H9 (cell line): ENCODE measurements at regions not wholly inside any gene's neighbourhood (a gene's known extent, or its start where the extent isn't known, plus 50 kb on each side); places are given as distances from the start of the nearest gene placed in this dataset.

Source experiments
- DNase-seq: peaks from one replicate; pipeline ENCODE4 v3.0.0-alpha.2; 2017
- H2AFZ ChIP-seq: one replicate; pipeline ENCODE4 v1.6.1; 2013; ENCODE audit warnings: mild to moderate bottlenecking, low read length, control low read depth, moderate library complexity
- H2AK5ac ChIP-seq: 2 replicates; pipeline ENCODE4 v1.6.1; 2013; ENCODE audit warnings: low read length, control low read depth, mixed read lengths; ENCODE audit not compliant: insufficient read length
- H2BK120ac ChIP-seq: one replicate; pipeline ENCODE4 v1.6.1; 2013; ENCODE audit warnings: low read depth, mild to moderate bottlenecking, low read length, control low read depth, inconsistent platforms; ENCODE audit not compliant: poor library complexity, severe bottlenecking
- H2BK12ac ChIP-seq: 2 replicates; pipeline ENCODE4 v1.6.1; 2013; ENCODE audit warnings: low read length, control low read depth, mixed read lengths, low read depth; ENCODE audit not compliant: insufficient read length
- H2BK15ac ChIP-seq: 2 replicates; pipeline ENCODE4 v1.6.1; 2013; ENCODE audit warnings: low read depth, low read length, control low read depth
- H2BK20ac ChIP-seq: one replicate; pipeline ENCODE4 v1.6.1; 2013; ENCODE audit warnings: low read depth, mild to moderate bottlenecking, low read length, control low read depth, inconsistent platforms; ENCODE audit not compliant: poor library complexity, severe bottlenecking
- H2BK5ac ChIP-seq: 2 replicates; pipeline ENCODE4 v1.6.1; 2013; ENCODE audit warnings: low read length, control low read depth, mixed read lengths; ENCODE audit not compliant: insufficient read length
- H3K14ac ChIP-seq: 2 replicates; pipeline ENCODE4 v1.6.1; 2013; ENCODE audit warnings: low read length, control low read depth; ENCODE audit not compliant: insufficient read depth
- H3K18ac ChIP-seq: 2 replicates; pipeline ENCODE4 v1.6.1; 2013; ENCODE audit warnings: low read depth, mild to moderate bottlenecking, mixed read lengths, low read length, control low read depth; ENCODE audit not compliant: insufficient read length
- H3K23ac ChIP-seq: 2 replicates; pipeline ENCODE4 v1.6.1; 2013; ENCODE audit warnings: low read length, control low read depth, mixed read lengths, low read depth; ENCODE audit not compliant: insufficient read length
- H3K23me2 ChIP-seq: 2 replicates; pipeline ENCODE4 v1.6.1; 2013; ENCODE audit warnings: low read depth, mild to moderate bottlenecking, mixed read lengths, low read length, control low read depth; ENCODE audit not compliant: insufficient read length, poor library complexity, severe bottlenecking
- H3K27ac ChIP-seq: 2 replicates; pipeline ENCODE4 v1.5.1; 2013; ENCODE audit warnings: low read length, control low read depth, mixed read lengths, low read depth; ENCODE audit not compliant: insufficient read length
- H3K27me3 ChIP-seq: 2 replicates; pipeline ENCODE4 v1.6.1; 2013; ENCODE audit warnings: low read length, control low read depth, inconsistent platforms; ENCODE audit not compliant: insufficient read depth
- H3K4ac ChIP-seq: 2 replicates; pipeline ENCODE4 v1.6.1; 2013; ENCODE audit warnings: low read depth, mild to moderate bottlenecking, control low read depth, inconsistent platforms, low read length, moderate library complexity
- H3K4me1 ChIP-seq: 2 replicates; pipeline ENCODE4 v1.6.1; 2013; ENCODE audit warnings: low read length, control low read depth, inconsistent platforms; ENCODE audit not compliant: insufficient read depth
- H3K4me2 ChIP-seq: 2 replicates; pipeline ENCODE4 v1.6.1; 2013; ENCODE audit warnings: low read length, control low read depth, mixed read lengths; ENCODE audit not compliant: insufficient read length, insufficient read depth
- H3K56ac ChIP-seq: 2 replicates; pipeline ENCODE4 v1.6.1; 2013; ENCODE audit warnings: low read depth, mild to moderate bottlenecking, mixed read lengths, low read length, control low read depth; ENCODE audit not compliant: insufficient read length
- H3K79me1 ChIP-seq: 2 replicates; pipeline ENCODE4 v1.6.1; 2013; ENCODE audit warnings: low read depth, mild to moderate bottlenecking, moderate library complexity, low read length, control low read depth, inconsistent platforms; ENCODE audit not compliant: insufficient read depth, poor library complexity, severe bottlenecking
- H3K79me2 ChIP-seq: 2 replicates; pipeline ENCODE4 v1.6.1; 2013; ENCODE audit warnings: low read length, control low read depth, inconsistent platforms; ENCODE audit not compliant: insufficient read depth
- H3K9ac ChIP-seq: 2 replicates; pipeline ENCODE4 v1.6.1; 2013; ENCODE audit warnings: low read length, control low read depth, mixed read lengths; ENCODE audit not compliant: insufficient read length; ENCODE audit errors: extremely low read depth
- H3K9me3 ChIP-seq: one replicate; pipeline ENCODE4 v1.6.1; 2013; ENCODE audit warnings: low read depth, low read length, inconsistent platforms; ENCODE audit not compliant: control insufficient read depth
- H3T11ph ChIP-seq: one replicate; pipeline ENCODE4 v1.6.1; 2013; ENCODE audit warnings: mild to moderate bottlenecking, low read length, control low read depth, inconsistent platforms
- H4K20me1 ChIP-seq: one replicate; pipeline ENCODE4 v1.6.1; 2013; ENCODE audit not compliant: control insufficient read depth, insufficient read length, insufficient read depth
- H4K5ac ChIP-seq: 2 replicates; pipeline ENCODE4 v1.6.1; 2013; ENCODE audit warnings: low read depth, mild to moderate bottlenecking, mixed read lengths, low read length, control low read depth; ENCODE audit not compliant: insufficient read length
- H4K8ac ChIP-seq: replicated peaks from 2 replicates; pipeline ENCODE4 v1.6.1; 2013; ENCODE audit warnings: low read length, control low read depth, mixed read lengths, low read depth; ENCODE audit not compliant: insufficient read length
- H4K91ac ChIP-seq: 2 replicates; pipeline ENCODE4 v1.6.1; 2013; ENCODE audit warnings: low read depth, mild to moderate bottlenecking, moderate library complexity, mixed read lengths, low read length, control low read depth; ENCODE audit not compliant: insufficient read length
- H3K27ac Mint-ChIP-seq, 3 experiments: 2 replicates in 2 of 3; 3 replicates in 1 of 3; pipeline ENCODE4 v1.8.0; 2020 to 2021; ENCODE audit warnings: mixed read lengths in 3 of 3, mild to moderate bottlenecking in 1 of 3, moderate library complexity in 1 of 3
- H3K27me3 Mint-ChIP-seq: 2 replicates; pipeline ENCODE4 v1.8.0; 2021; ENCODE audit warnings: low read depth, mild to moderate bottlenecking, moderate library complexity, mixed read lengths
- H3K36me3 Mint-ChIP-seq, 3 experiments: 2 replicates in 2 of 3; 3 replicates in 1 of 3; pipeline ENCODE4 v1.8.0; 2020 to 2021; ENCODE audit warnings: low read depth in 3 of 3, mixed read lengths in 3 of 3; ENCODE audit not compliant: insufficient read depth in 1 of 3
- H3K4me1 Mint-ChIP-seq, 2 experiments: 2 replicates each; pipeline ENCODE4 v1.8.0; 2020; ENCODE audit warnings: mixed read lengths in 2 of 2
- H3K4me3 Mint-ChIP-seq, 2 experiments: 2 replicates in 1 of 2; 3 replicates in 1 of 2; pipeline ENCODE4 v1.8.0; 2020 to 2021; ENCODE audit warnings: mild to moderate bottlenecking in 2 of 2, mixed read lengths in 2 of 2, moderate library complexity in 1 of 2
- H3K9me3 Mint-ChIP-seq, 2 experiments: 2 replicates in 1 of 2; 3 replicates in 1 of 2; pipeline ENCODE4 v1.8.0; 2020; ENCODE audit warnings: mild to moderate bottlenecking in 2 of 2, mixed read lengths in 2 of 2, moderate library complexity in 1 of 2
- CTCF ChIP-seq: fragments of 200-600 bp; sonication (generic); conservative IDR thresholded peaks from 3 replicates; pipeline ENCODE4 v1.8.0; 2021; ENCODE audit warnings: antibody characterized with exemption, mild to moderate bottlenecking
- WGBS: extraction: QIAGEN DNeasy Blood & Tissue Kit; methylation state at CpG from one replicate; pipeline ENCODE4 v1.1.7; 2013; ENCODE audit warnings: missing lambda C conversion rate, low lambda C conversion rate, mixed read lengths; ENCODE audit not compliant: insufficient read length; ENCODE audit errors: extremely low coverage; 5-methylcytosine and 5-hydroxymethylcytosine counted together

- H3K4me1 Mint-ChIP-seq, result peaks cover 12 to 15% of the 10 kb centered on the region in 2 experiments
Observed at GRCh38 chr16:26365161-26365940, 673.6 kb downstream of the HS3ST4 start.

More at GRCh38 chr16:26365161-26365940, 673.6 kb downstream of the HS3ST4 start:
- peaks cover 3% of the 10 kb centered on the region for H3K27me3 Mint-ChIP-seq
- Histone ChIP-seq H3K23ac (no peak overlapping the region), H3K79me1 (no peaks in the 10 kb centered on the region), H2BK12ac (no peak overlapping the region), H4K91ac (no peak overlapping the region), H2BK120ac (no peak overlapping the region), H3T11ph (no peak overlapping the region), H2BK15ac (no peak overlapping the region), H2BK5ac (no peak overlapping the region), H3K79me2 (no peaks in the 10 kb centered on the region), H3K14ac (no peak overlapping the region), H3K56ac (no peak overlapping the region), H3K27ac (no peak overlapping the region), H2AK5ac (no peak overlapping the region), H3K4me1 (no peaks in the 10 kb centered on the region; the same call in 1 of the 2 replicates), H3K4ac (no peak overlapping the region), H3K4me2 (no peak overlapping the region), H4K8ac (no peak overlapping the region), H3K27me3 (no peaks in the 10 kb centered on the region), H3K23me2 (no peaks in the 10 kb centered on the region), H2AFZ (no peak overlapping the region), H3K9me3 (no peaks in the 10 kb centered on the region), H4K5ac (no peak overlapping the region), H3K18ac (no peak overlapping the region), H4K20me1 (no peaks in the 10 kb centered on the region), H2BK20ac (no peak overlapping the region), H3K9ac (no peak overlapping the region)
- no peak for DNase-seq
- no peak for TF ChIP-seq CTCF
- H3K9me3 Mint-ChIP-seq, result no peaks in the 10 kb centered on the region
- H3K36me3 Mint-ChIP-seq, result no peaks in the 10 kb centered on the region
- H3K27ac Mint-ChIP-seq, result peak overlapping the region in 1 of 3 experiments; percentile 42; a peak in 2 of 7 replicates
- no peak overlapping the region for H3K4me3 Mint-ChIP-seq
- WGBS, result no CpG with 5 or more reads among the region's 8 CpGs
